WERI-Rb-1 (cell line): ENCODE measurements at regions not wholly inside any gene's neighbourhood (a gene's known extent, or its start where the extent isn't known, plus 50 kb on each side); places are given as distances from the start of the nearest gene placed in this dataset.
"Not testable (repeated sequence)": the region's sequence is repeated elsewhere in the genome, so short reads cannot be mapped to it uniquely, and the experiment has no call there.

Experiments
- DNase-seq: peaks from one replicate; pipeline ENCODE4 v3.0.0-alpha.2; 2020
- H3K27ac ChIP-seq: fragments of 250-450 bp; sonication (Bioruptor Pico); 2 replicates; pipeline ENCODE4 v1.5.1; 2020; ENCODE audit warnings: mild to moderate bottlenecking, moderate library complexity
- H3K27me3 ChIP-seq: fragments of 250-450 bp; sonication (Bioruptor Pico); 2 replicates; pipeline ENCODE4 v1.5.1; 2021; ENCODE audit warnings: mild to moderate bottlenecking, low read depth, moderate library complexity; ENCODE audit not compliant: insufficient read depth, severe bottlenecking
- H3K36me3 ChIP-seq: fragments of 250-450 bp; sonication (Bioruptor Pico); 2 replicates; pipeline ENCODE4 v1.5.1; 2020; ENCODE audit warnings: mild to moderate bottlenecking, moderate library complexity
- H3K4me3 ChIP-seq: 2 replicates; pipeline ENCODE4 v1.5.1; 2011; ENCODE audit warnings: low read depth, mild to moderate bottlenecking, control low read depth, low read length
- H3K9me3 ChIP-seq: fragments of 250-450 bp; sonication (Bioruptor Pico); 2 replicates; pipeline ENCODE4 v1.5.1; 2021; ENCODE audit warnings: mild to moderate bottlenecking, moderate library complexity; ENCODE audit not compliant: severe bottlenecking
- CTCF ChIP-seq: IDR thresholded peaks from 2 replicates; pipeline ENCODE4 v1.5.1; 2011; ENCODE audit warnings: low read depth, mild to moderate bottlenecking, control low read depth, inconsistent platforms, low read length

- not testable (repeated sequence) for H3K27ac ChIP-seq, DNase-seq, H3K27me3 ChIP-seq, H3K4me3 ChIP-seq, H3K36me3 ChIP-seq, H3K9me3 ChIP-seq
These were observed 712.8 kb downstream of the KCNJ18 start for GRCh38 chr17:22405080-22405479.

GRCh38 chr17:22409160-22409751 lies 716.9 kb downstream of the KCNJ18 start:
- no peak overlapping the region for H3K4me3 ChIP-seq
- peaks cover 35% of the 10 kb centered on the region for H3K27me3 ChIP-seq
- DNase-seq = no peak
- H3K9me3 ChIP-seq = no peaks in the 10 kb centered on the region
- no peak overlapping the region for H3K27ac ChIP-seq
- no peak for TF ChIP-seq CTCF
- no peaks in the 10 kb centered on the region for H3K36me3 ChIP-seq

- no peaks in the 10 kb centered on the region for H3K36me3 ChIP-seq
- no peak overlapping the region for H3K4me3 ChIP-seq
- H3K27ac ChIP-seq = no peak overlapping the region
- peaks cover 35% of the 10 kb centered on the region for H3K27me3 ChIP-seq
- no peaks in the 10 kb centered on the region for H3K9me3 ChIP-seq
- no peak for TF ChIP-seq CTCF
- no peak for DNase-seq
These were observed 717.8 kb downstream of the KCNJ18 start for GRCh38 chr17:22410136-22410535.

- Histone ChIP-seq H3K4me3 (no peak overlapping the region), H3K27ac (no peak overlapping the region), H3K27me3 (peaks cover 35% of the 10 kb centered on the region), H3K9me3 (no peaks in the 10 kb centered on the region), H3K36me3 (no peaks in the 10 kb centered on the region)
- DNase-seq = no peak
- TF ChIP-seq CTCF = no peak
These were observed 719.0 kb downstream of the KCNJ18 start for GRCh38 chr17:22411185-22411784.

GRCh38 chr17:22435231-22435974 lies 743.1 kb downstream of the KCNJ18 start:
- Histone ChIP-seq H3K36me3 (no peaks in the 10 kb centered on the region), H3K27me3 (peaks cover 13% of the 10 kb centered on the region), H3K4me3 (no peak overlapping the region), H3K27ac (no peak overlapping the region), H3K9me3 (no peaks in the 10 kb centered on the region)
- DNase-seq = no peak
- no peak for TF ChIP-seq CTCF

GRCh38 chr17:22441776-22442175 lies 749.5 kb downstream of the KCNJ18 start:
- Histone ChIP-seq H3K27me3 (peaks cover 10% of the 10 kb centered on the region), H3K9me3 (no peaks in the 10 kb centered on the region), H3K27ac (no peak overlapping the region), H3K4me3 (no peak overlapping the region), H3K36me3 (no peaks in the 10 kb centered on the region)
- DNase-seq = no peak
- TF ChIP-seq CTCF = no peak
